ENCODE measurements at regions not wholly inside any gene's neighbourhood (a gene's known extent, or its start where the extent isn't known, plus 50 kb on each side); places are given as distances from the start of the nearest gene placed in this dataset.

DNA sequence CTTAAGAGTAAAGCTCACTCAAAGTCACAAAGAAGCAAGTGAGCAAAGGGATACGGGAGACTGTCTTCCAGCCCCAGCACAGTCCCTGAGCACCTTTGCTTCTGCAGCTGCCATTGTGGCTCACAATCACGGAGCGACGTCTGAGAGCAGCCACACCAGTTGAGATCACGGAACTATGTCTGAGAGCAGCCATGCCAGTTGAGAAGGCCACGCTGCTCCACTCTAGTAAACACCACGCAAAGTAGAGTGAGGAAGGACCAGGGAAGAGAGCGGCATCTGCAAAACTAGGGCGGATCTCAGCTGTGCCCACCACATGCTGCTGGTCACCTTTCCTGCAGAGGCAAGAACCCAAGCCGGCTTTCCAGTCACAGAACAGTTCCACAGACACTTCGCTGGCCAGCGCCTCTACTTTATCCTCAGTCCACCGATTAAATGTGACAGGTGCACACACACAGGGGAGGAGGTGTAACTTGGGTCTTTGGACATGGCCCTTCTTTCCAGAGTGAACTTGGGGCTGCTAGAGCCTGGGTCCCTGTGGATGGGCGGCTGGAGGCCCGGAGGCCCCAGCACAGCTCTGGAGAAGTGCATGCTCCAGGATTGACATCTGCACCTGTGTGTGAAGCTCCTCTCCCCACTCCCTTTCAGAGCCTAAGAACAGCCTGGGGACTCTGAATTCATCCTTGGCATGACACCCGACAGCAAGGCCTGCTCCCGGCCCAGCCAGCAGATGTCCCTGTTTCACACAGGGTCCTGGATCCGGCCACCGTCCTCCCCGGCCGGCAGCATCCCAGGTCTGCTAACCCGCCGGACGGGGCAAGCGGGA lies 324.9 kb upstream of the IRX4 start:
- no peaks in the 10 kb centered on the region for H4K20me1 ChIP-seq (replicated peaks; ENCODE audit: control insufficient read depth, extremely low read depth, insufficient read depth, low read length)
- H2AFZ ChIP-seq (ENCODE audit: low read depth, low read length) = no peak overlapping the region
- DNase-seq (ENCODE audit: low read depth, low spot score) (no peak), FAIRE-seq (no peak)
- no peak overlapping the region for H3K4me3 ChIP-seq (replicated peaks in 1 of 3; ENCODE audit: insufficient read depth in 1 of 3, low read depth in 1 of 3, low read length in 3 of 3)
- H3K27me3 ChIP-seq (ENCODE audit: control insufficient read depth in 2 of 2, insufficient read depth in 2 of 2, low read length in 2 of 2) = no peaks in the 10 kb centered on the region
- no peaks in the 10 kb centered on the region for H3K36me3 ChIP-seq (ENCODE audit: control insufficient read depth in 2 of 2, extremely low read depth in 1 of 2, insufficient read depth in 2 of 2, low read length in 2 of 2)
- H3K79me2 ChIP-seq (ENCODE audit: control insufficient read depth, insufficient read depth, low read length) = no peaks in the 10 kb centered on the region
- H3K9ac ChIP-seq (replicated peaks; ENCODE audit: extremely low read depth, insufficient read depth, low read length) = no peak overlapping the region
- no peak overlapping the region for H3K27ac ChIP-seq (ENCODE audit: insufficient read depth, low read depth, low read length)
- H3K4me1 ChIP-seq (ENCODE audit: control insufficient read depth, extremely low read depth, insufficient read depth, low read length) = no peaks in the 10 kb centered on the region
- no peaks in the 10 kb centered on the region for H3K9me1 ChIP-seq (replicated peaks; ENCODE audit: control insufficient read depth, extremely low read depth, insufficient read depth, low read length)
- H3K9me3 ChIP-seq (replicated peaks; ENCODE audit: control insufficient read depth, insufficient read depth, low read length) = peaks cover 4% of the 10 kb centered on the region
- BruUV-seq (replicated peaks) = no TSS peak
- no peak overlapping the region for H3K4me2 ChIP-seq (ENCODE audit: insufficient read depth, low read length)
- ChIA-PET POLR2A (no interaction called here), CTCF (no interaction called here)
- dilution Hi-C loops (cut with MboI; ENCODE audit: extremely low pct_ligation_motif_present, low sequenced_read_pairs) (no loop called here), intact Hi-C loops (cut with micrococcal nuclease) (no loop called here)
- no peak for TF ChIP-seq JUN (IDR thresholded peaks at IDR 0.05; ENCODE audit: borderline replicate concordance, insufficient read depth, insufficient read length, low read depth)
- TF ChIP-seq MYC (IDR thresholded peaks at IDR 0.05; ENCODE audit: low read depth, low read length) = no peak
- no peak for TF ChIP-seq EZH2 (IDR thresholded peaks at IDR 0.05; ENCODE audit: borderline replicate concordance, low read depth, low read length, severe bottlenecking)
- no peak for TF ChIP-seq POLR2A (IDR thresholded peaks at IDR 0.05; ENCODE audit: low read depth, low read length)
- no peak for TF ChIP-seq FOS (IDR thresholded peaks at IDR 0.05; ENCODE audit: borderline replicate concordance, insufficient read depth, low read length)
- TF ChIP-seq, protein P1, sequence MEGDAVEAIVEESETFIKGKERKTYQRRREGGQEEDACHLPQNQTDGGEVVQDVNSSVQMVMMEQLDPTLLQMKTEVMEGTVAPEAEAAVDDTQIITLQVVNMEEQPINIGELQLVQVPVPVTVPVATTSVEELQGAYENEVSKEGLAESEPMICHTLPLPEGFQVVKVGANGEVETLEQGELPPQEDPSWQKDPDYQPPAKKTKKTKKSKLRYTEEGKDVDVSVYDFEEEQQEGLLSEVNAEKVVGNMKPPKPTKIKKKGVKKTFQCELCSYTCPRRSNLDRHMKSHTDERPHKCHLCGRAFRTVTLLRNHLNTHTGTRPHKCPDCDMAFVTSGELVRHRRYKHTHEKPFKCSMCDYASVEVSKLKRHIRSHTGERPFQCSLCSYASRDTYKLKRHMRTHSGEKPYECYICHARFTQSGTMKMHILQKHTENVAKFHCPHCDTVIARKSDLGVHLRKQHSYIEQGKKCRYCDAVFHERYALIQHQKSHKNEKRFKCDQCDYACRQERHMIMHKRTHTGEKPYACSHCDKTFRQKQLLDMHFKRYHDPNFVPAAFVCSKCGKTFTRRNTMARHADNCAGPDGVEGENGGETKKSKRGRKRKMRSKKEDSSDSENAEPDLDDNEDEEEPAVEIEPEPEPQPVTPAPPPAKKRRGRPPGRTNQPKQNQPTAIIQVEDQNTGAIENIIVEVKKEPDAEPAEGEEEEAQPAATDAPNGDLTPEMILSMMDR (IDR thresholded peaks at IDR 0.05; ENCODE audit: extremely low read depth in 1 of 2, insufficient read depth in 1 of 2, low read depth in 1 of 2, low read length in 2 of 2) = no peak
- TF ChIP-seq POLR2AphosphoS5 (IDR thresholded peaks at IDR 0.05; ENCODE audit: insufficient read depth, low read depth, low read length) = no peak
- TF ChIP-seq, protein P2, sequence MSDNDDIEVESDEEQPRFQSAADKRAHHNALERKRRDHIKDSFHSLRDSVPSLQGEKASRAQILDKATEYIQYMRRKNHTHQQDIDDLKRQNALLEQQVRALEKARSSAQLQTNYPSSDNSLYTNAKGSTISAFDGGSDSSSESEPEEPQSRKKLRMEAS (IDR thresholded peaks at IDR 0.05; ENCODE audit: insufficient read depth, insufficient read length) = no peak
- no peak for TF ChIP-seq GATA2 (IDR thresholded peaks at IDR 0.05; ENCODE audit: insufficient read depth, insufficient read length, low read depth, low read length)

Data from endothelial cell of umbilical vein (primary cell).